Liver (tissue), 3 donors: ENCODE measurements at regions not wholly inside any gene's neighbourhood (a gene's known extent, or its start where the extent isn't known, plus 50 kb on each side); places are given as distances from the start of the nearest gene placed in this dataset.

Source experiments
- FOXA2 ChIP-seq: IDR thresholded peaks from 2 replicates; pipeline ENCODE4 v1.6.1; 2016; ENCODE audit warnings: antibody characterized with exemption
- GABPA ChIP-seq, 2 donors: IDR thresholded peaks in 1 of 2; conservative IDR thresholded peaks in 1 of 2; 2 replicates each; pipeline ENCODE4 v1.6.1; 2016; ENCODE audit warnings: antibody characterized with exemption in 2 of 2, mild to moderate bottlenecking in 1 of 2, moderate library complexity in 1 of 2
- JUND ChIP-seq, 2 donors: IDR thresholded peaks; 2 replicates each; pipeline ENCODE4 v1.6.1; 2016; ENCODE audit warnings: antibody characterized with exemption in 2 of 2
- NR2F2 ChIP-seq: IDR thresholded peaks from 2 replicates; pipeline ENCODE4 v1.6.1; 2016; ENCODE audit warnings: antibody characterized with exemption
- SP1 ChIP-seq: IDR thresholded peaks from 2 replicates; pipeline ENCODE4 v1.6.1; 2018; ENCODE audit warnings: antibody characterized with exemption, mild to moderate bottlenecking
- TAF1 ChIP-seq: conservative IDR thresholded peaks from 2 replicates; pipeline ENCODE4 v1.6.1; 2016; ENCODE audit warnings: antibody characterized with exemption, mild to moderate bottlenecking
- YY1 ChIP-seq: IDR thresholded peaks from 2 replicates; pipeline ENCODE4 v1.6.1; 2016; ENCODE audit warnings: antibody characterized with exemption, mild to moderate bottlenecking
- TF ChIP-seq, protein P1 (sequence below): IDR thresholded peaks from 2 replicates; pipeline ENCODE4 v1.6.1; 2016; ENCODE audit warnings: antibody characterized with exemption
- TF ChIP-seq, protein P2 (sequence below): fragments of 150-350 bp; IDR thresholded peaks from 2 replicates; pipeline ENCODE4 v1.5.1; 2017; ENCODE audit warnings: improper control_type of control experiment, low read depth, low read length; ENCODE audit not compliant: missing input control
- TF ChIP-seq, protein P3 (sequence below): IDR thresholded peaks from 2 replicates; pipeline ENCODE4 v1.6.1; 2016; ENCODE audit warnings: antibody characterized with exemption
- TF ChIP-seq, protein P4 (sequence below): IDR thresholded peaks from 2 replicates; pipeline ENCODE4 v1.6.1; 2016; ENCODE audit warnings: antibody characterized with exemption, mild to moderate bottlenecking
- donor health status: healthy.
- donor health status: healthy.

DNA sequence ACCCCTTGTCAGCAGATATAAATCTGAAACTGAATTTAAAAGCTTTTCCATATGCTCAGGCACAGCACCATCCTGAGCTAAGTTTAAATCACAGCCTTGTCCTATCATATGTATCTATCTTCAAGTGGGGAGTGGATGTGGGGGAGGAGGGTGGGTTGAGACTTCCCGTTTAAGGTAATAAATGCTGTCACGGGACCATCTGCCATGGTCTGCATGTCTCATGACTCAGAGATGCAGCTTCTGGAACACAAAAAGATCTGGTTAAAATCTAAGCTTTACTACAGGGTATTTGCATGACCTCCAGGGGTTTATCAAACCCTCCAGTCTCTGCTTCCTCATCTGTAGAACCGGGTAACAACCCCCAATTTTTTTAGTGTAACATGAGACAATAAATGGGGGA, 377.7 kb upstream of the ST6GAL2 start:
- TF ChIP-seq, protein P1, sequence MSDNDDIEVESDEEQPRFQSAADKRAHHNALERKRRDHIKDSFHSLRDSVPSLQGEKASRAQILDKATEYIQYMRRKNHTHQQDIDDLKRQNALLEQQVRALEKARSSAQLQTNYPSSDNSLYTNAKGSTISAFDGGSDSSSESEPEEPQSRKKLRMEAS: no peak
- TF ChIP-seq SP1: no peak
- TF ChIP-seq, protein P2, sequence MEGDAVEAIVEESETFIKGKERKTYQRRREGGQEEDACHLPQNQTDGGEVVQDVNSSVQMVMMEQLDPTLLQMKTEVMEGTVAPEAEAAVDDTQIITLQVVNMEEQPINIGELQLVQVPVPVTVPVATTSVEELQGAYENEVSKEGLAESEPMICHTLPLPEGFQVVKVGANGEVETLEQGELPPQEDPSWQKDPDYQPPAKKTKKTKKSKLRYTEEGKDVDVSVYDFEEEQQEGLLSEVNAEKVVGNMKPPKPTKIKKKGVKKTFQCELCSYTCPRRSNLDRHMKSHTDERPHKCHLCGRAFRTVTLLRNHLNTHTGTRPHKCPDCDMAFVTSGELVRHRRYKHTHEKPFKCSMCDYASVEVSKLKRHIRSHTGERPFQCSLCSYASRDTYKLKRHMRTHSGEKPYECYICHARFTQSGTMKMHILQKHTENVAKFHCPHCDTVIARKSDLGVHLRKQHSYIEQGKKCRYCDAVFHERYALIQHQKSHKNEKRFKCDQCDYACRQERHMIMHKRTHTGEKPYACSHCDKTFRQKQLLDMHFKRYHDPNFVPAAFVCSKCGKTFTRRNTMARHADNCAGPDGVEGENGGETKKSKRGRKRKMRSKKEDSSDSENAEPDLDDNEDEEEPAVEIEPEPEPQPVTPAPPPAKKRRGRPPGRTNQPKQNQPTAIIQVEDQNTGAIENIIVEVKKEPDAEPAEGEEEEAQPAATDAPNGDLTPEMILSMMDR: no peak
- no peak for TF ChIP-seq JUND (IDR thresholded peaks at IDR 0.05)
- no peak for TF ChIP-seq NR2F2
- no peak for TF ChIP-seq FOXA2
- TF ChIP-seq YY1: no peak
- TF ChIP-seq GABPA (IDR thresholded peaks at IDR 0.05 in 1 of 2, conservative IDR thresholded peaks at IDR 0.05 in 1 of 2): no peak
- no peak for TF ChIP-seq TAF1
- TF ChIP-seq, protein P3, sequence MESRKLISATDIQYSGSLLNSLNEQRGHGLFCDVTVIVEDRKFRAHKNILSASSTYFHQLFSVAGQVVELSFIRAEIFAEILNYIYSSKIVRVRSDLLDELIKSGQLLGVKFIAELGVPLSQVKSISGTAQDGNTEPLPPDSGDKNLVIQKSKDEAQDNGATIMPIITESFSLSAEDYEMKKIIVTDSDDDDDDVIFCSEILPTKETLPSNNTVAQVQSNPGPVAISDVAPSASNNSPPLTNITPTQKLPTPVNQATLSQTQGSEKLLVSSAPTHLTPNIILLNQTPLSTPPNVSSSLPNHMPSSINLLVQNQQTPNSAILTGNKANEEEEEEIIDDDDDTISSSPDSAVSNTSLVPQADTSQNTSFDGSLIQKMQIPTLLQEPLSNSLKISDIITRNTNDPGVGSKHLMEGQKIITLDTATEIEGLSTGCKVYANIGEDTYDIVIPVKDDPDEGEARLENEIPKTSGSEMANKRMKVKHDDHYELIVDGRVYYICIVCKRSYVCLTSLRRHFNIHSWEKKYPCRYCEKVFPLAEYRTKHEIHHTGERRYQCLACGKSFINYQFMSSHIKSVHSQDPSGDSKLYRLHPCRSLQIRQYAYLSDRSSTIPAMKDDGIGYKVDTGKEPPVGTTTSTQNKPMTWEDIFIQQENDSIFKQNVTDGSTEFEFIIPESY: no peak
- TF ChIP-seq, protein P4, sequence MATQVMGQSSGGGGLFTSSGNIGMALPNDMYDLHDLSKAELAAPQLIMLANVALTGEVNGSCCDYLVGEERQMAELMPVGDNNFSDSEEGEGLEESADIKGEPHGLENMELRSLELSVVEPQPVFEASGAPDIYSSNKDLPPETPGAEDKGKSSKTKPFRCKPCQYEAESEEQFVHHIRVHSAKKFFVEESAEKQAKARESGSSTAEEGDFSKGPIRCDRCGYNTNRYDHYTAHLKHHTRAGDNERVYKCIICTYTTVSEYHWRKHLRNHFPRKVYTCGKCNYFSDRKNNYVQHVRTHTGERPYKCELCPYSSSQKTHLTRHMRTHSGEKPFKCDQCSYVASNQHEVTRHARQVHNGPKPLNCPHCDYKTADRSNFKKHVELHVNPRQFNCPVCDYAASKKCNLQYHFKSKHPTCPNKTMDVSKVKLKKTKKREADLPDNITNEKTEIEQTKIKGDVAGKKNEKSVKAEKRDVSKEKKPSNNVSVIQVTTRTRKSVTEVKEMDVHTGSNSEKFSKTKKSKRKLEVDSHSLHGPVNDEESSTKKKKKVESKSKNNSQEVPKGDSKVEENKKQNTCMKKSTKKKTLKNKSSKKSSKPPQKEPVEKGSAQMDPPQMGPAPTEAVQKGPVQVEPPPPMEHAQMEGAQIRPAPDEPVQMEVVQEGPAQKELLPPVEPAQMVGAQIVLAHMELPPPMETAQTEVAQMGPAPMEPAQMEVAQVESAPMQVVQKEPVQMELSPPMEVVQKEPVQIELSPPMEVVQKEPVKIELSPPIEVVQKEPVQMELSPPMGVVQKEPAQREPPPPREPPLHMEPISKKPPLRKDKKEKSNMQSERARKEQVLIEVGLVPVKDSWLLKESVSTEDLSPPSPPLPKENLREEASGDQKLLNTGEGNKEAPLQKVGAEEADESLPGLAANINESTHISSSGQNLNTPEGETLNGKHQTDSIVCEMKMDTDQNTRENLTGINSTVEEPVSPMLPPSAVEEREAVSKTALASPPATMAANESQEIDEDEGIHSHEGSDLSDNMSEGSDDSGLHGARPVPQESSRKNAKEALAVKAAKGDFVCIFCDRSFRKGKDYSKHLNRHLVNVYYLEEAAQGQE: no peak
